Stimulated activated naive B cell treated with anti-CD40 and anti-IgM and Interleukin-4, amounts not matched to agents 10 μg/mL and 1 μg/mL and 100 μg/mL, for 72 hours (primary cell): ENCODE measurements at regions not wholly inside any gene's neighbourhood (a gene's known extent, or its start where the extent isn't known, plus 50 kb on each side); places are given as distances from the start of the nearest gene placed in this dataset.
A peak's percentile ranks its signal among the peaks of the same experiment; 100 is the strongest.

Experiments used
- ATAC-seq, 2 donors: fragments of 150-1000 bp; cut with Tn5 transposase; replicated peaks; 2 replicates each; pipeline ENCODE4 v1.10.0; 2021; ENCODE audit warnings: moderate library complexity in 1 of 2
- DNase-seq: peaks from one replicate; pipeline ENCODE4 v3.0.0; 2021
- H3K27ac Mint-ChIP-seq: one replicate; pipeline ENCODE4 v1.8.0; 2022; ENCODE audit warnings: mild to moderate bottlenecking, mixed read lengths
- H3K27me3 Mint-ChIP-seq, 2 donors: one replicate each; pipeline ENCODE4 v1.8.0; 2022; ENCODE audit warnings: mixed read lengths in 2 of 2
- H3K36me3 Mint-ChIP-seq, 2 donors: one replicate each; pipeline ENCODE4 v1.8.0; 2022; ENCODE audit warnings: mixed read lengths in 2 of 2, mild to moderate bottlenecking in 1 of 2
- H3K4me1 Mint-ChIP-seq, 2 donors: one replicate each; pipeline ENCODE4 v1.8.0; 2022; ENCODE audit warnings: mixed read lengths in 2 of 2, mild to moderate bottlenecking in 1 of 2
- H3K4me3 Mint-ChIP-seq, 2 donors: one replicate each; pipeline ENCODE4 v1.8.0; 2022; ENCODE audit warnings: mild to moderate bottlenecking in 2 of 2, mixed read lengths in 2 of 2, moderate library complexity in 1 of 2
- H3K9me3 Mint-ChIP-seq, 2 donors: one replicate each; pipeline ENCODE4 v1.8.0; 2022; ENCODE audit warnings: mixed read lengths in 2 of 2, mild to moderate bottlenecking in 1 of 2

GRCh38 chr2:4029081-4029480 lies 325.7 kb downstream of the DCDC2C start:
- ATAC-seq (no peak), DNase-seq (no peak)
- Mint-ChIP-seq H3K4me3 (no peak overlapping the region), H3K27ac (no peak overlapping the region), H3K4me1 (no peaks in the 10 kb centered on the region), H3K27me3 (no peaks in the 10 kb centered on the region), H3K36me3 (no peaks in the 10 kb centered on the region), H3K9me3 (peaks cover 3 to 7% of the 10 kb centered on the region in 2 donors)

GRCh38 chr2:4039896-4040295 lies 336.5 kb downstream of the DCDC2C start:
- Mint-ChIP-seq H3K9me3 (peaks cover 22 to 25% of the 10 kb centered on the region in 2 donors), H3K4me3 (no peak overlapping the region), H3K27ac (no peak overlapping the region), H3K27me3 (peaks cover 0 to 5% of the 10 kb centered on the region in 2 donors), H3K36me3 (no peaks in the 10 kb centered on the region), H3K4me1 (no peaks in the 10 kb centered on the region)
- DNase-seq (no peak), ATAC-seq (no peak)

GRCh38 chr2:4047961-4048891 lies 344.9 kb downstream of the DCDC2C start:
- ATAC-seq (peak in 1 of 2 donors; percentile 34), DNase-seq (no peak)
- H3K4me1 Mint-ChIP-seq: no peaks in the 10 kb centered on the region
- H3K4me3 Mint-ChIP-seq: no peak overlapping the region
- no peaks in the 10 kb centered on the region for H3K36me3 Mint-ChIP-seq
- H3K27ac Mint-ChIP-seq: no peak overlapping the region
- H3K27me3 Mint-ChIP-seq: no peaks in the 10 kb centered on the region
- peaks cover 5 to 9% of the 10 kb centered on the region in 2 donors for H3K9me3 Mint-ChIP-seq

GRCh38 chr2:4049463-4049862 lies 346.1 kb downstream of the DCDC2C start:
- no peak for ATAC-seq
- no peaks in the 10 kb centered on the region for H3K9me3 Mint-ChIP-seq
- no peaks in the 10 kb centered on the region for H3K4me1 Mint-ChIP-seq
- no peak overlapping the region for H3K4me3 Mint-ChIP-seq
- no peak overlapping the region for H3K27ac Mint-ChIP-seq
- H3K36me3 Mint-ChIP-seq: no peaks in the 10 kb centered on the region
- H3K27me3 Mint-ChIP-seq: no peaks in the 10 kb centered on the region
- no peak for DNase-seq

- Mint-ChIP-seq H3K4me3 (no peak overlapping the region), H3K4me1 (no peaks in the 10 kb centered on the region), H3K9me3 (no peaks in the 10 kb centered on the region), H3K27ac (no peak overlapping the region), H3K27me3 (no peaks in the 10 kb centered on the region), H3K36me3 (no peaks in the 10 kb centered on the region)
- no peak for ATAC-seq
- no peak for DNase-seq
Observed at GRCh38 chr2:4053769-4054493, 350.6 kb downstream of the DCDC2C start.

- Mint-ChIP-seq H3K4me3 (no peak overlapping the region), H3K4me1 (no peaks in the 10 kb centered on the region)
- ATAC-seq: no peak
Observed at GRCh38 chr2:4066217-4066616, 362.8 kb downstream of the DCDC2C start.

GRCh38 chr2:4073026-4073569 lies 369.7 kb downstream of the DCDC2C start:
- Mint-ChIP-seq H3K4me3 (no peak overlapping the region), H3K36me3 (no peaks in the 10 kb centered on the region), H3K27ac (no peak overlapping the region), H3K9me3 (no peaks in the 10 kb centered on the region), H3K4me1 (no peaks in the 10 kb centered on the region), H3K27me3 (no peaks in the 10 kb centered on the region)
- no peak for ATAC-seq
- DNase-seq: no peak

More at GRCh38 chr2:4066217-4066616, 362.8 kb downstream of the DCDC2C start:
- peaks cover 0 to 4% of the 10 kb centered on the region in 2 donors for H3K9me3 Mint-ChIP-seq
- H3K27me3 Mint-ChIP-seq: peaks cover 0 to 5% of the 10 kb centered on the region in 2 donors
- H3K36me3 Mint-ChIP-seq: no peaks in the 10 kb centered on the region
- no peak for DNase-seq
- H3K27ac Mint-ChIP-seq: no peak overlapping the region

- H3K27ac Mint-ChIP-seq: no peak overlapping the region
- H3K4me3 Mint-ChIP-seq: no peak overlapping the region
- H3K27me3 Mint-ChIP-seq: no peaks in the 10 kb centered on the region
- H3K9me3 Mint-ChIP-seq: peaks cover 0 to 2% of the 10 kb centered on the region in 2 donors
- H3K4me1 Mint-ChIP-seq: no peaks in the 10 kb centered on the region
- no peaks in the 10 kb centered on the region for H3K36me3 Mint-ChIP-seq
- DNase-seq: no peak
- ATAC-seq: no peak
Observed at GRCh38 chr2:4077017-4077416, 373.6 kb downstream of the DCDC2C start.

GRCh38 chr2:4085186-4085585 lies 381.8 kb downstream of the DCDC2C start:
- Mint-ChIP-seq H3K36me3 (no peaks in the 10 kb centered on the region), H3K4me3 (no peak overlapping the region), H3K4me1 (no peaks in the 10 kb centered on the region), H3K27ac (no peak overlapping the region), H3K9me3 (peaks cover 9 to 15% of the 10 kb centered on the region in 2 donors), H3K27me3 (peaks cover 0 to 5% of the 10 kb centered on the region in 2 donors)
- ATAC-seq (no peak), DNase-seq (no peak)

- no peaks in the 10 kb centered on the region for H3K4me1 Mint-ChIP-seq
- H3K27ac Mint-ChIP-seq: no peak overlapping the region
- H3K4me3 Mint-ChIP-seq: no peak overlapping the region
- DNase-seq (no peak), ATAC-seq (no peak)
- peaks cover 0 to 5% of the 10 kb centered on the region in 2 donors for H3K9me3 Mint-ChIP-seq
- H3K36me3 Mint-ChIP-seq: no peaks in the 10 kb centered on the region
- H3K27me3 Mint-ChIP-seq: no peaks in the 10 kb centered on the region
Observed at GRCh38 chr2:4090668-4091630, 387.6 kb downstream of the DCDC2C start.

GRCh38 chr2:4091869-4092268 lies 388.5 kb downstream of the DCDC2C start:
- Mint-ChIP-seq H3K36me3 (no peaks in the 10 kb centered on the region), H3K4me1 (no peaks in the 10 kb centered on the region), H3K4me3 (no peak overlapping the region), H3K27ac (no peak overlapping the region), H3K27me3 (no peaks in the 10 kb centered on the region), H3K9me3 (peaks cover 0 to 5% of the 10 kb centered on the region in 2 donors)
- no peak for ATAC-seq
- no peak for DNase-seq

GRCh38 chr2:4094743-4095142 lies 391.4 kb downstream of the DCDC2C start:
- H3K27me3 Mint-ChIP-seq: no peaks in the 10 kb centered on the region
- DNase-seq (no peak), ATAC-seq (no peak)
- no peaks in the 10 kb centered on the region for H3K36me3 Mint-ChIP-seq
- H3K9me3 Mint-ChIP-seq: no peaks in the 10 kb centered on the region
- H3K27ac Mint-ChIP-seq: no peak overlapping the region
- H3K4me1 Mint-ChIP-seq: no peaks in the 10 kb centered on the region
- H3K4me3 Mint-ChIP-seq: no peak overlapping the region

- peaks cover 0 to 3% of the 10 kb centered on the region in 2 donors for H3K4me1 Mint-ChIP-seq
- no peaks in the 10 kb centered on the region for H3K36me3 Mint-ChIP-seq
- H3K4me3 Mint-ChIP-seq: no peak overlapping the region
- DNase-seq (no peak), ATAC-seq (no peak)
- no peaks in the 10 kb centered on the region for H3K9me3 Mint-ChIP-seq
- no peaks in the 10 kb centered on the region for H3K27me3 Mint-ChIP-seq
- no peak overlapping the region for H3K27ac Mint-ChIP-seq
Observed at GRCh38 chr2:4096978-4097766, 393.8 kb downstream of the DCDC2C start.
